Esophagus muscularis mucosa (tissue), 4 donors: ENCODE measurements at regions not wholly inside any gene's neighbourhood (a gene's known extent, or its start where the extent isn't known, plus 50 kb on each side); places are given as distances from the start of the nearest gene placed in this dataset.

Source experiments
- DNase-seq: peaks from one replicate; pipeline ENCODE4 v3.0.0-alpha.2; 2017; ENCODE audit errors: extremely low spot score
- H3K27ac ChIP-seq, 4 donors: fragments of 200-600 bp; sonication (generic); replicated peaks in 1 of 4; 1 replicate in 3 of 4; 2 replicates in 1 of 4; pipeline ENCODE4 v1.5.1; 2016 to 2019; ENCODE audit warnings: mild to moderate bottlenecking in 1 of 4
- H3K27me3 ChIP-seq, 4 donors: fragments of 200-600 bp; sonication (generic); one replicate each; pipeline versions ENCODE4 v1.5.1 to v1.6.0; 2016 to 2019
- H3K36me3 ChIP-seq, 4 donors: fragments of 200-600 bp; sonication (generic); one replicate each; pipeline ENCODE4 v1.5.1; 2016 to 2019
- H3K4me1 ChIP-seq, 4 donors: fragments of 200-600 bp; sonication (generic); one replicate each; pipeline ENCODE4 v1.5.1; 2016 to 2019
- H3K4me3 ChIP-seq, 4 donors: fragments of 200-600 bp; sonication (generic); 1 replicate in 2 of 4; 2 replicates in 2 of 4; pipeline ENCODE4 v1.5.1; 2016 to 2019; ENCODE audit warnings: mild to moderate bottlenecking in 4 of 4, moderate library complexity in 1 of 4
- H3K9me3 ChIP-seq, 4 donors: fragments of 200-600 bp; sonication (generic); 1 replicate in 3 of 4; 2 replicates in 1 of 4; pipeline ENCODE4 v1.5.1; 2016 to 2019
- CTCF ChIP-seq, 3 experiments: fragments of 200-600 bp in 2 of 3; fragments of 450-650 bp in 1 of 3; sonication (generic) in 2 of 3; IDR thresholded peaks; one replicate each; pipeline ENCODE4 v1.5.1; 2017 to 2019; ENCODE audit warnings: antibody characterized with exemption in 3 of 3, mild to moderate bottlenecking in 2 of 3, moderate library complexity in 1 of 3
- EP300 ChIP-seq: sonication (generic); formaldehyde crosslinking; IDR thresholded peaks from one replicate; pipeline ENCODE4 v1.6.1; 2017; ENCODE audit warnings: antibody characterized with exemption
- POLR2A ChIP-seq: fragments of 450-650 bp; IDR thresholded peaks from one replicate; pipeline ENCODE4 v1.6.1; 2017; ENCODE audit warnings: antibody characterized with exemption, moderate library complexity, mild to moderate bottlenecking, low read depth
- POLR2AphosphoS5 ChIP-seq, 2 donors: sonication (generic); formaldehyde crosslinking; IDR thresholded peaks; one replicate each; pipeline ENCODE4 v1.6.1; 2017; ENCODE audit warnings: antibody characterized with exemption in 2 of 2
- WGBS: methylation state at CpG from one replicate; pipeline ENCODE4 v1.1.5; 2018; 5-methylcytosine and 5-hydroxymethylcytosine counted together
- intact Hi-C: fragments of 100-400 bp; cut with DNase I; formaldehyde crosslinking; loops from one replicate; pipeline ENCODE4 v1.15.1; 2023

DNA sequence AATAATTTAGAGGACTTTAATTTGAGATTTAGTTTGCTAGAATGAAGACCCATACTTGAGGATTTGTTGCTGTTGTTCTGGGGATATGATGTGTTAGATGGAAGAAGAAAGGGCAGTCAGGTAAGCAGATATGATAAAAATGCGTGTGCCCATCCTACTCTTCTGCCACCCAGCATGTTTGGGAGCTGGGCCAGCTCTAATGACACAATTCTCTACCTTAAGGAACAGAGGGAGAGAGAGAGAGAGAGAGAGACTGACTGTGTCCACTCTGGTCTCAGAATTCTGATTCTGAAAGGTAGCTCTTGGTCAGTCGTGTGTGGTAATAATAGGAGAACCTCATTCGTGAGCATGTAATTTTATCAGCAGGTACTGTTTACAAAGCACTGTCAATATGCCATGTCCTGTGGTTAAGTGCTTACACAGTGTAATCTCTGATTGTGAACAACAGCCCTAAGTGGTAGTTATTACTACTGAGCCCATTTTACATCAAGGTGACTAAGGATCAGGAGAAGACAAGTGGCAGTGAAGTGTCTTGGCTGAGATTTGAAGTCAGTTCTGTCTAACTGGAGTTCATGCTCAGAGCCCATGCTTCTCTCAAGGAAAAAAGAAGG, 307.4 kb upstream of the SEMA6A start:
- intact Hi-C loops: no loop called here
- Histone ChIP-seq H3K9me3 (peaks cover 0 to 5% (median 0%) of the 10 kb centered on the region in 4 donors), H3K4me1 (no peaks in the 10 kb centered on the region), H3K36me3 (no peaks in the 10 kb centered on the region), H3K4me3 (no peak overlapping the region), H3K27me3 (no peaks in the 10 kb centered on the region), H3K27ac (no peak overlapping the region)
- no peak for TF ChIP-seq EP300
- TF ChIP-seq POLR2AphosphoS5 (IDR thresholded peaks at IDR 0.05): no peak
- no peak for TF ChIP-seq CTCF (IDR thresholded peaks at IDR 0.05)
- DNase-seq: no peak
- WGBS: 76% methylated on average over 3 of the region's 3 CpGs

DNA sequence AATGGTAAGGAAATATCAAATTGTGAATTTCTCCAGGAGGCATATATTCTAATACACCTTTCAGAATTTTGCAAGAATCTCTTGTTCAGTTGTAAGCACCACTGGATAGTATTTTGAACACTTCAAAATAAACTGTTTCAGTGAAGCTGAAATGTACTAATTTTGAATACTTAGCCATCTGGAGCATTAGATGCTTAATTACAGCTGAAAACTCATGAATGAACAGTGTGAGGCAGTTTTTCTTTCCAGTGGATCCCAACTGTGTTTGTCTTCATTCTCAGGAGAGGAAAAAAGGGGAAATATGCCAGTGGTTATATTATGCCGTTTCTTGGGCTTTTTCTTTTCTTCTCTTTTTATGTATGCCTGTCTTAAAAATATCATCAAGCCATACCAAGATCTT, 306.0 kb upstream of the SEMA6A start:
- Histone ChIP-seq H3K4me1 (no peaks in the 10 kb centered on the region), H3K36me3 (no peaks in the 10 kb centered on the region), H3K27me3 (no peaks in the 10 kb centered on the region), H3K9me3 (peaks cover 0 to 5% (median 0%) of the 10 kb centered on the region in 4 donors), H3K27ac (no peak overlapping the region), H3K4me3 (no peak overlapping the region)
- 85% methylated on average over 1 of the region's 1 CpG for WGBS
- intact Hi-C loops: no loop called here
- no peak for TF ChIP-seq POLR2A
- no peak for TF ChIP-seq POLR2AphosphoS5 (IDR thresholded peaks at IDR 0.05)
- no peak for TF ChIP-seq CTCF (IDR thresholded peaks at IDR 0.05)
- DNase-seq: no peak

DNA sequence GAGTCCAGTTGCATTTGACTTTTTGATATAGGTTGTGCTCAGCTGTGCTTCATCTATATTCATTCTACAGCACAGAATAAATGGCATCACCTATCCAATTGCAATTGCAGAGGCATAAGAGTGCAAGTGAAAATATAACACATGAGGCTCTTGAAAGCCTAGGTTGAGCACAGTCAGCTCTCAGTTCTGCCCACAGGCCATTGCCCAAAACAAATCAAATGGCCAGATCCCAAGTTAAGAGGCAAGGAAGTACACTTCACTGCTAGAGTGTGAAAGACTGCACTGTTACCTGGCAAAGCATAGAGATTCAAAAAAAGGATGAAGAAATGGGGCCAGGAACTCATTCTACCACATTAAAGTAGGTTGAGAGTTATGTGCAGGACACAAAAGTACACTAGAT, 305.5 kb upstream of the SEMA6A start:
- TF ChIP-seq POLR2A (no peak), CTCF (IDR thresholded peaks at IDR 0.05) (no peak), EP300 (no peak), POLR2AphosphoS5 (IDR thresholded peaks at IDR 0.05) (no peak)
- intact Hi-C loops: no loop called here
- H3K4me1 ChIP-seq: no peaks in the 10 kb centered on the region
- no peak overlapping the region for H3K27ac ChIP-seq
- H3K36me3 ChIP-seq: no peaks in the 10 kb centered on the region
- peaks cover 0 to 5% (median 0%) of the 10 kb centered on the region in 4 donors for H3K9me3 ChIP-seq
- H3K27me3 ChIP-seq: no peaks in the 10 kb centered on the region
- no peak overlapping the region for H3K4me3 ChIP-seq
- no peak for DNase-seq

DNA sequence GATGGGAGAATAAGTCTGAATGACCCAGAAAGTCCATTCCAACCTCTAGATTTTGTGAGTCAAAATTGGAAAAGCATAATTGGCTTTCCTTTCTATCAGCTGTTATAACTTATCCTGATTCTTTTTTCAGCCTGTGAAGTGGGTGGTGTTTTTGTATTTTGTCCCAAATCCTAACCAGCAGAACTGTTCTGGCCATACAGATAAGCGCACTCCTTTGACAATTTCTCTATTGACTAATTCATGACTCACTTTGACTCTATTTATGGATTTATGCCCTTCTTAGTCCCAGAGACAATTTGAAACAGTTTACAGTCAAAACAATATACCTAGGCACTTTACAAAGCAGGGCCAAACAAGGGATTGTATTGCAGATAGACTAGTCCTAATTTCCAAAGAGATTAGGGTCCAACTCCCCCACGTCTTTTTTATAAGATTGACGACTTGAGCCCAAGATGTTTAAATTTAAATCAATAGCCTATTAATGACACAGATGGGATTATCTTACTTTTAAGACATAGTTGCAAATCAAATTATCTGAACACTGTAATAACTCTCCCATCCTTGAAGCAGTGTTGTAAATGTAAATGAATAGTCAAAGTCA, 301.7 kb upstream of the SEMA6A start:
- peaks cover 0 to 5% (median 0%) of the 10 kb centered on the region in 4 donors for H3K9me3 ChIP-seq
- H3K36me3 ChIP-seq: no peaks in the 10 kb centered on the region
- intact Hi-C loops: no loop called here
- H3K4me3 ChIP-seq: no peak overlapping the region
- TF ChIP-seq CTCF (IDR thresholded peaks at IDR 0.05) (no peak), POLR2A (no peak), EP300 (no peak), POLR2AphosphoS5 (IDR thresholded peaks at IDR 0.05) (no peak)
- DNase-seq: no peak
- WGBS: 84% methylated on average over 3 of the region's 3 CpGs
- H3K27ac ChIP-seq: no peak overlapping the region
- no peaks in the 10 kb centered on the region for H3K4me1 ChIP-seq
- no peaks in the 10 kb centered on the region for H3K27me3 ChIP-seq

- 66% methylated on average over 1 of the region's 1 CpG for WGBS
- no peaks in the 10 kb centered on the region for H3K27me3 ChIP-seq
- H3K4me3 ChIP-seq: no peak overlapping the region
- intact Hi-C loops: no loop called here
- no peaks in the 10 kb centered on the region for H3K4me1 ChIP-seq
- no peaks in the 10 kb centered on the region for H3K9me3 ChIP-seq
- H3K36me3 ChIP-seq: no peaks in the 10 kb centered on the region
- no peak for DNase-seq
- H3K27ac ChIP-seq: no peak overlapping the region
- TF ChIP-seq CTCF (IDR thresholded peaks at IDR 0.05) (no peak), EP300 (no peak), POLR2A (no peak), POLR2AphosphoS5 (IDR thresholded peaks at IDR 0.05) (no peak)
These were observed 298.4 kb upstream of the SEMA6A start for GRCh38 chr5:116872986-116873385.
